GM12801 (cell line): ENCODE measurements at regions not wholly inside any gene's neighbourhood (a gene's known extent, or its start where the extent isn't known, plus 50 kb on each side); places are given as distances from the start of the nearest gene placed in this dataset.

ENCODE experiments used
- CTCF ChIP-seq: IDR thresholded peaks from one replicate; pipeline ENCODE4 v1.5.1; 2011; ENCODE audit warnings: control low read depth; ENCODE audit not compliant: insufficient read length; ENCODE audit errors: extremely low read depth

- TF ChIP-seq CTCF: no peak
These were observed 124.7 kb upstream of the ETV3 start for GRCh38 chr1:157262891-157263290.

GRCh38 chr1:157262422-157262821 lies 124.2 kb upstream of the ETV3 start:
- TF ChIP-seq CTCF: no peak

- TF ChIP-seq CTCF: no peak
These were observed 114.3 kb upstream of the ETV3 start for GRCh38 chr1:157252473-157252872.

- TF ChIP-seq CTCF: no peak
These were observed 111.5 kb upstream of the ETV3 start for GRCh38 chr1:157249739-157250138.

GRCh38 chr1:157249326-157249725 lies 111.1 kb upstream of the ETV3 start:
- TF ChIP-seq CTCF: no peak

GRCh38 chr1:157247005-157247763 lies 109.0 kb upstream of the ETV3 start:
- TF ChIP-seq CTCF: no peak

- TF ChIP-seq CTCF: no peak
These were observed 107.6 kb upstream of the ETV3 start for GRCh38 chr1:157245823-157246222.
